ENCODE measurements at regions not wholly inside any gene's neighbourhood (a gene's known extent, or its start where the extent isn't known, plus 50 kb on each side); places are given as distances from the start of the nearest gene placed in this dataset.

GRCh38 chrX:39502486-39502885 lies 595.3 kb downstream of the BCOR start:
- TF ChIP-seq CTCF (IDR thresholded peaks at IDR 0.05) (no peak), POLR2A (IDR thresholded peaks at IDR 0.05) (no peak)

Data from body of pancreas (tissue), 4 donors.